HepG2 (cell line): ENCODE measurements at regions not wholly inside any gene's neighbourhood (a gene's known extent, or its start where the extent isn't known, plus 50 kb on each side); places are given as distances from the start of the nearest gene placed in this dataset.

Source experiments
- ATAC-seq: fragments of 200-7000 bp; cut with Tn5 transposase; 3 replicates; pipeline ENCODE4 v1.9.1; 2020; ENCODE audit warnings: mild to moderate bottlenecking, moderate library complexity
- BruUV-seq: library from RNA; stranded (reverse); fragments of 400-500 nt; replicated peaks from 2 replicates; lab custom pipeline; 2021; lab: Mats Ljungman, UMichigan
- CTCF ChIA-PET: fragments of 300-600 bp; formaldehyde crosslinking; extraction: SDS; loops from one replicate; lab custom pipeline; 2021; ENCODE audit warnings: low total read pairs, inconsistent platforms, low intra/inter-chr PET ratio; lab: Yijun Ruan, JAX
- POLR2A ChIA-PET: fragments of 350-600 bp; sonication (Branson Sonifier 250); formaldehyde crosslinking; loops from one replicate; lab custom pipeline; 2020; ENCODE audit warnings: antibody characterized with exemption, inconsistent platforms; lab: Yijun Ruan, JAX
- DNase-seq: peaks from one replicate; pipeline ENCODE4 v3.0.0-alpha.2; 2015; ENCODE audit warnings: low spot score
- FAIRE-seq: peaks from 3 replicates; lab custom pipeline; 2011; peaks lifted over from hg19 to GRCh38; lab: Jason Lieb, UNC
- H2AFZ ChIP-seq: one replicate; pipeline ENCODE4 v1.6.1; 2011; ENCODE audit warnings: low read length, inconsistent platforms
- H3K27ac ChIP-seq: fragments of 300-600 bp; 3 replicates; pipeline ENCODE4 v1.8.0; 2011; ENCODE audit warnings: mixed run types, mild to moderate bottlenecking, mixed read lengths, low read length, inconsistent platforms; ENCODE audit not compliant: insufficient read depth; ENCODE audit errors: extremely low read length
- H3K27me3 ChIP-seq, 2 experiments: fragments of 200-600 bp in 1 of 2; 2 replicates in 1 of 2; 3 replicates in 1 of 2; pipeline versions ENCODE4 v1.6.0 to v1.8.0; 2011; ENCODE audit warnings: low read length in 2 of 2, mild to moderate bottlenecking in 2 of 2, moderate library complexity in 2 of 2, inconsistent platforms in 1 of 2; ENCODE audit not compliant: insufficient read depth in 2 of 2, control insufficient read depth in 1 of 2
- H3K36me3 ChIP-seq, 2 experiments: fragments of 200-600 bp in 1 of 2; replicated peaks in 1 of 2; 2 replicates in 1 of 2; 3 replicates in 1 of 2; pipeline versions ENCODE4 v1.5.1 to v1.8.0; 2011; ENCODE audit warnings: low read length in 2 of 2, inconsistent platforms in 1 of 2; ENCODE audit not compliant: insufficient read depth in 2 of 2, control insufficient read depth in 1 of 2
- H3K4me1 ChIP-seq: 2 replicates; pipeline ENCODE4 v1.5.1; 2012; ENCODE audit warnings: low read length, inconsistent platforms; ENCODE audit not compliant: insufficient read depth
- H3K4me2 ChIP-seq: 2 replicates; pipeline ENCODE4 v1.6.0; 2011; ENCODE audit warnings: low read depth, low read length, inconsistent platforms
- H3K4me3 ChIP-seq, 3 experiments: fragments of 200-600 bp in 1 of 3; sonication (generic), shearing (Covaris generic) in 1 of 3; replicated peaks in 1 of 3; 2 replicates each; pipeline ENCODE4 v1.5.1; 2011 to 2016; ENCODE audit warnings: low read length in 3 of 3, inconsistent platforms in 2 of 3, low read depth in 2 of 3, mild to moderate bottlenecking in 2 of 3, control low read depth in 1 of 3, mixed read lengths in 1 of 3; ENCODE audit not compliant: insufficient read depth in 1 of 3
- H3K79me2 ChIP-seq: one replicate; pipeline ENCODE4 v1.6.1; 2011; ENCODE audit warnings: low read length, inconsistent platforms; ENCODE audit not compliant: insufficient read depth
- H3K9ac ChIP-seq: 2 replicates; pipeline ENCODE4 v1.6.0; 2011; ENCODE audit warnings: mild to moderate bottlenecking, low read depth, low read length, inconsistent platforms; ENCODE audit not compliant: insufficient read depth
- H3K9me3 ChIP-seq: 2 replicates; pipeline ENCODE4 v1.5.1; 2012; ENCODE audit warnings: mild to moderate bottlenecking, low read length
- H4K20me1 ChIP-seq: 2 replicates; pipeline ENCODE4 v1.6.0; 2011; ENCODE audit warnings: inconsistent platforms, mild to moderate bottlenecking, low read length, moderate library complexity; ENCODE audit not compliant: insufficient read depth
- E2F2 ChIP-seq: sonication (generic); formaldehyde crosslinking; IDR thresholded peaks from 2 replicates; pipeline ENCODE4 v1.4.0; 2020; ENCODE audit warnings: missing genetic modification reagents, borderline replicate concordance
- HOMEZ ChIP-seq: IDR thresholded peaks from 2 replicates; pipeline ENCODE4 v1.6.1; 2016; ENCODE audit warnings: low read depth
- ISL2 ChIP-seq: sonication (generic); formaldehyde crosslinking; IDR thresholded peaks from 2 replicates; pipeline ENCODE4 v1.5.0; 2020; ENCODE audit warnings: missing genetic modification reagents
- NONO ChIP-seq, 2 experiments: fragments of 450-650 bp in 1 of 2; sonication (generic) in 1 of 2; formaldehyde crosslinking in 1 of 2; IDR thresholded peaks in 1 of 2; conservative IDR thresholded peaks in 1 of 2; 2 replicates each; pipeline versions ENCODE4 v1.6.1 to v1.8.0; 2017 to 2022; ENCODE audit warnings: mild to moderate bottlenecking in 1 of 2, missing genetic modification reagents in 1 of 2, moderate library complexity in 1 of 2
- NR2C2 ChIP-seq: sonication (generic); formaldehyde crosslinking; IDR thresholded peaks from 2 replicates; pipeline ENCODE4 v1.4.0; 2020; ENCODE audit warnings: missing genetic modification reagents, mild to moderate bottlenecking, moderate library complexity, borderline replicate concordance
- RBFOX2 ChIP-seq: fragments of 200-400 bp; formaldehyde crosslinking; IDR thresholded peaks from 2 replicates; pipeline ENCODE4 v1.6.1; 2017; ENCODE audit warnings: low read depth, mild to moderate bottlenecking, low read length
- SALL1 ChIP-seq: sonication (generic); formaldehyde crosslinking; IDR thresholded peaks from 2 replicates; pipeline ENCODE4 v1.8.0; 2022; ENCODE audit warnings: mild to moderate bottlenecking, missing genetic modification reagents
- ZNF326 ChIP-seq: sonication (generic); formaldehyde crosslinking; IDR thresholded peaks from 2 replicates; pipeline ENCODE4 v1.4.0; 2020; ENCODE audit warnings: missing genetic modification reagents, borderline replicate concordance
- ZNF546 ChIP-seq: sonication (generic); formaldehyde crosslinking; conservative IDR thresholded peaks from 2 replicates; pipeline ENCODE4 v1.8.1; 2023; ENCODE audit warnings: mild to moderate bottlenecking, missing genetic modification reagents
- ZNF7 ChIP-seq: IDR thresholded peaks from 2 replicates; pipeline ENCODE4 v1.6.1; 2016; ENCODE audit warnings: missing biosample characterization, missing genetic modification reagents
- in situ Hi-C: cut with HindIII; loops from 2 replicates; pipeline ENCODE4 v1.10.0; 2017; ENCODE audit warnings: low pct_unique_long_range_greater_than_20kb; ENCODE audit not compliant: extremely low pct_ligation_motif_present
- intact Hi-C: fragments of 100-400 bp; cut with micrococcal nuclease; formaldehyde crosslinking; loops from one replicate; pipeline ENCODE4 v1.10.0; 2022; ENCODE audit not compliant: unreplicated experiment
- TF ChIP-seq, protein P1 (sequence below): sonication (generic); formaldehyde crosslinking; IDR thresholded peaks from 2 replicates; pipeline ENCODE4 v1.9.0; 2021; ENCODE audit warnings: missing genetic modification reagents, borderline replicate concordance

- TF ChIP-seq E2F2 (no peak), ZNF326 (CRISPR knock-in tag) (no peak), NONO (IDR thresholded peaks at IDR 0.05) (no peak), NONO (CRISPR knock-in tag; conservative IDR thresholded peaks at IDR 0.05) (no peak), ISL2 (CRISPR knock-in tag) (no peak), ZNF546 (CRISPR knock-in tag) (no peak), SALL1 (CRISPR knock-in tag) (no peak), ZNF7 (CRISPR knock-in tag) (no peak), HOMEZ (CRISPR knock-in tag) (no peak), NR2C2 (CRISPR knock-in tag) (no peak), RBFOX2 (no peak)
- TF ChIP-seq, protein P1, sequence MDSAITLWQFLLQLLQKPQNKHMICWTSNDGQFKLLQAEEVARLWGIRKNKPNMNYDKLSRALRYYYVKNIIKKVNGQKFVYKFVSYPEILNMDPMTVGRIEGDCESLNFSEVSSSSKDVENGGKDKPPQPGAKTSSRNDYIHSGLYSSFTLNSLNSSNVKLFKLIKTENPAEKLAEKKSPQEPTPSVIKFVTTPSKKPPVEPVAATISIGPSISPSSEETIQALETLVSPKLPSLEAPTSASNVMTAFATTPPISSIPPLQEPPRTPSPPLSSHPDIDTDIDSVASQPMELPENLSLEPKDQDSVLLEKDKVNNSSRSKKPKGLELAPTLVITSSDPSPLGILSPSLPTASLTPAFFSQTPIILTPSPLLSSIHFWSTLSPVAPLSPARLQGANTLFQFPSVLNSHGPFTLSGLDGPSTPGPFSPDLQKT (CRISPR knock-in tag) = no peak
- TF ChIP-seq, all 625 proteins: peak for 0
- ATAC-seq = no peak
- no peaks in the 10 kb centered on the region for H4K20me1 ChIP-seq
- H3K27me3 ChIP-seq = no peaks in the 10 kb centered on the region
- intact Hi-C loops = loop anchor here (5.0 kb wide), 1 partner anchor 186 kb away; no protein-coding TSS in a partner anchor
- DNase-seq = no peak
- H3K4me1 ChIP-seq = no peaks in the 10 kb centered on the region; the same call in 1 of the 2 replicates
- H3K4me2 ChIP-seq = no peak overlapping the region
- no peaks in the 10 kb centered on the region for H3K79me2 ChIP-seq
- ChIA-PET CTCF (no interaction called here), POLR2A (no interaction called here)
- H3K27ac ChIP-seq = no peak overlapping the region
- in situ Hi-C loops = no loop called here
- no peak overlapping the region for H3K9ac ChIP-seq
- no TSS peak for BruUV-seq
- FAIRE-seq = no peak
- no peaks in the 10 kb centered on the region for H3K9me3 ChIP-seq
- no peaks in the 10 kb centered on the region for H3K36me3 ChIP-seq
- H3K4me3 ChIP-seq = no peak overlapping the region
- no peak overlapping the region for H2AFZ ChIP-seq
These were observed 99.4 kb upstream of the RBMS1 start for GRCh38 chr2:160592993-160593392.
